Common myeloid progenitor, CD34-positive (primary cell): ENCODE measurements at regions not wholly inside any gene's neighbourhood (a gene's known extent, or its start where the extent isn't known, plus 50 kb on each side); places are given as distances from the start of the nearest gene placed in this dataset.

ENCODE experiments used
- CTCF ChIA-PET: fragments of 350-600 bp; sonication (Branson Sonifier 250); formaldehyde crosslinking; loops from one replicate; lab custom pipeline; 2021; ENCODE audit warnings: antibody characterized with exemption; lab: Charles Lee
- POLR2A ChIA-PET: fragments of 350-600 bp; sonication (Branson Sonifier 250); formaldehyde crosslinking; loops from one replicate; lab custom pipeline; 2021; ENCODE audit warnings: antibody characterized with exemption; lab: Charles Lee
- DNase-seq, 3 donors: peaks; one replicate each; pipeline versions ENCODE4 v3.0.0 to v3.0.0-alpha.2; 2013
- H3K27ac ChIP-seq, 2 experiments: 1 replicate in 1 of 2; 2 replicates in 1 of 2; pipeline ENCODE4 v1.7.0; 2013; ENCODE audit warnings: inconsistent platforms in 2 of 2, low read length in 2 of 2, mild to moderate bottlenecking in 2 of 2, low read depth in 1 of 2, moderate library complexity in 1 of 2; ENCODE audit not compliant: severe bottlenecking in 2 of 2, insufficient read depth in 1 of 2, poor library complexity in 1 of 2
- H3K27me3 ChIP-seq, 5 experiments: replicated peaks in 2 of 5; 1 replicate in 3 of 5; 2 replicates in 2 of 5; pipeline versions ENCODE4 v1.6.1 to v1.7.0; 2013; ENCODE audit warnings: low read length in 4 of 5, mild to moderate bottlenecking in 2 of 5, moderate library complexity in 2 of 5, inconsistent platforms in 1 of 5; ENCODE audit not compliant: insufficient read depth in 5 of 5, control insufficient read depth in 4 of 5
- H3K36me3 ChIP-seq, 4 experiments: 1 replicate in 2 of 4; 2 replicates in 2 of 4; pipeline versions ENCODE4 v1.6.1 to v1.7.0; 2013; ENCODE audit warnings: low read length in 3 of 4, control low read depth in 1 of 4, mild to moderate bottlenecking in 1 of 4; ENCODE audit not compliant: control insufficient read depth in 4 of 4, insufficient read depth in 4 of 4
- H3K4me1 ChIP-seq, 4 experiments: 1 replicate in 3 of 4; 2 replicates in 1 of 4; pipeline versions ENCODE4 v1.6.1 to v1.7.1; 2013; ENCODE audit warnings: low read length in 3 of 4, mild to moderate bottlenecking in 3 of 4, control low read depth in 1 of 4, inconsistent platforms in 1 of 4, moderate library complexity in 1 of 4; ENCODE audit not compliant: control insufficient read depth in 4 of 4, insufficient read depth in 4 of 4; ENCODE audit errors: control extremely low read depth in 1 of 4
- H3K4me3 ChIP-seq, 7 experiments: 1 replicate in 4 of 7; 2 replicates in 3 of 7; pipeline versions ENCODE4 v1.5.1 to v1.7.0; 2013; ENCODE audit warnings: mild to moderate bottlenecking in 7 of 7, low read length in 6 of 7, moderate library complexity in 6 of 7, inconsistent platforms in 2 of 7, low read depth in 2 of 7, control low read depth in 1 of 7; ENCODE audit not compliant: insufficient read depth in 4 of 7, control insufficient read depth in 1 of 7; ENCODE audit errors: extremely low read depth in 1 of 7
- H3K9me3 ChIP-seq, 5 experiments: 1 replicate in 4 of 5; 2 replicates in 1 of 5; pipeline versions ENCODE4 v1.6.1 to v1.7.1; 2013; ENCODE audit warnings: low read length in 4 of 5, mild to moderate bottlenecking in 2 of 5, inconsistent platforms in 1 of 5, low read depth in 1 of 5, moderate library complexity in 1 of 5; ENCODE audit not compliant: control insufficient read depth in 4 of 5, insufficient read depth in 2 of 5; ENCODE audit errors: control extremely low read depth in 1 of 5
- WGBS: methylation state at CpG from one replicate; pipeline ENCODE4 v1.1.5; 2013; ENCODE audit not compliant: insufficient coverage; 5-methylcytosine and 5-hydroxymethylcytosine counted together

DNA sequence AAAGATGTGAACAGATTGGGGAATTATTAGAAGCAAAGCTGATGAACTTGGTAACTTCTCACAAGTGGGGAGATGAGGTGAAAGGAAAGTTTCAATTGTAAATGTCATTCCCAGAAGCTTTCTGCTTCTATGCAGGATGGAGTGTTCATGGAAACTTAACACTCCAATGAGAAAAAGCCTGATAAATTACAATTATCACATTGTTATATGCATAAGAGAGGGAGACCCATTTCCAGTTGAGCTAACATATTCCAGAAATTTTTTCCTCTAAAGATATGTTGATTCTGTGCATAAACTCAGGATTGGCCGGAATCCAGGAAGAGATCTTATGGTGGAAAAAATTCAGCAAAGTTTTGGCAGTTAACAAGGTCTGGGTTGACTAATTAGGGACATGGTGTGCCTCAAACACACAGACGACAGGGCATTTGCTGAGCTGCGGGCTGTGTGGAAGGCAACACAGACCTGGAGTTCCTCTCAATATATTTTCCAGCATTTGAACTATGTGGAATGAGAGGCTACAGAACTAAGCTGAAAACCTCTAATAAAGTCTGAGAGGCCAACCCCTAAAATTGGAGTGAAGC, 64.9 kb upstream of the FGF14 start:
- WGBS = 85% methylated on average over 3 of the region's 3 CpGs
- CTCF ChIA-PET = no interaction called here

DNA sequence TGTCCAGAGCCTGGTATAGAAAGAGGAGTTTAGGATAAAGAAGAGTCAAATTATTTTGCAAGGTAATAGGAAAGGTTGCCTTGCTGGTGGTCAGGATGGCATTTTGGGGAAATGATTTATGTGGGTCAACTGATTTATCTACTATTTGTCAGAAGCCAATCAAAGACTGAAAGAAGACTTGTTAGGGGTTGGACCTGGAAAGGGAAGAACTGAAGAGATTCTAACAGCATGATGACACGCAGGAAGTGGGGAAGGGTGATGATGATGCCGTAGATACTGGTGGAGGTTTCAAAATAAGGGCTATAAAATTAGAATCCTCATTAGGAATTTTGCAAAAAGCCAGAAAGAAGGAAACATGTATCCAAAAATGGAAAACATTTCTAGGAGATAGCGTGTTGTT, 60.7 kb upstream of the FGF14 start:
- Histone ChIP-seq H3K27me3 (peaks cover 0 to 2% (median 2%) of the 10 kb centered on the region in 5 experiments), H3K4me1 (no peaks in the 10 kb centered on the region), H3K27ac (no peak overlapping the region), H3K36me3 (no peaks in the 10 kb centered on the region), H3K4me3 (no peak overlapping the region), H3K9me3 (no peaks in the 10 kb centered on the region)
- DNase-seq = no peak
- 77% methylated on average over 2 of the region's 3 CpGs for WGBS
- ChIA-PET POLR2A (no interaction called here), CTCF (interaction anchor here (0.6 kb wide), 1 partner anchor 1899 kb away, joined by 7 read pairs; no protein-coding TSS in a partner anchor)

More for the DNA sequence above, 64.9 kb upstream of the FGF14 start:
- Histone ChIP-seq H3K27ac (no peak overlapping the region), H3K4me1 (no peaks in the 10 kb centered on the region), H3K27me3 (peaks cover 0 to 2% (median 0%) of the 10 kb centered on the region in 5 experiments), H3K9me3 (no peaks in the 10 kb centered on the region), H3K36me3 (no peaks in the 10 kb centered on the region), H3K4me3 (no peak overlapping the region)
- POLR2A ChIA-PET = interaction anchor here (0.6 kb wide), 1 partner anchor 741 kb away, joined by 3 read pairs; no protein-coding TSS in a partner anchor
- no peak for DNase-seq

DNA sequence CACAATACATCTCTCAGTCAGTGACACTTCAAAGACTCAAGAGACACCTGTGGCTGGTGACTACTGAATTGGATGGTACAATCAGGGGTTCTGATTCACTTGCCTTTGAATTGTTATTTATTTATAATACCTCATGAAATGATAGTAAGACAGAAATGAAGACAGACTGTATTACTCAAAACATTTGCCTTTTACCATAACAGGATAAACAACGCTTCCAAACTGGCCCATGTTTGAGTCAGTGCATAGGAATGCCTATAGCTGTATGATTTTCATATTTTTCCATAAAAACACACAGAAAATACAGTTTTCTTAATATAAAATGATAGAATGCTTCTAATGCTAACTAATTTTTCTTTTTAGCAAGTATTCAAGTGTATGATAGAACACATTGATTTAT, 59.5 kb upstream of the FGF14 start:
- no CpG with 5 or more reads among the region's 1 CpG for WGBS
- POLR2A ChIA-PET = no interaction called here

DNA sequence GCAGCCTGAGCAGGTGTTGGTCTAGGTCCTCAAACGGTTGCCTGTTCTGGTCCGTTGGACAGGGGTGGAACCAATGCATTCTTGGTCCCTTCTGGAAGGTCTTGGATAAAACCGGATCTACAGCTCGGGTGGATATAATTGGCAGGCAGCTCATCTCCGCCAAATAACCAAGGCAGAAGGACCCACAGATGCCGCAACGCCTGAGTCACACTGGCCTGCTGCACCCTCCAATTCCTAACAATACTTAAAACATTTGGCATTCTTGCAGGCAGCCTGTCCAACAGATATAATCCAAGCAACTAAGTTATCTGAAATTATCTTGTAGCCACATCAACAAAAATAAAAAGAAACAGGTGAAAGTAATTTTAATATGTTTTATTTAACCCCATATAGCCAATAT, 59.0 kb upstream of the FGF14 start:
- no peaks in the 10 kb centered on the region for H3K9me3 ChIP-seq
- H3K4me3 ChIP-seq = no peak overlapping the region
- peaks cover 0 to 2% (median 2%) of the 10 kb centered on the region in 5 experiments for H3K27me3 ChIP-seq
- no peak overlapping the region for H3K27ac ChIP-seq
- no peaks in the 10 kb centered on the region for H3K36me3 ChIP-seq
- H3K4me1 ChIP-seq = no peaks in the 10 kb centered on the region
- WGBS = 92% methylated on average over 6 of the region's 7 CpGs
- ChIA-PET POLR2A (no interaction called here), CTCF (no interaction called here)
- no peak for DNase-seq

More for the DNA sequence above, 59.5 kb upstream of the FGF14 start:
- H3K4me3 ChIP-seq = no peak overlapping the region
- CTCF ChIA-PET = no interaction called here
- no peaks in the 10 kb centered on the region for H3K4me1 ChIP-seq
- DNase-seq = no peak
- no peak overlapping the region for H3K27ac ChIP-seq
- H3K9me3 ChIP-seq = no peaks in the 10 kb centered on the region
- peaks cover 0 to 2% (median 2%) of the 10 kb centered on the region in 5 experiments for H3K27me3 ChIP-seq
- H3K36me3 ChIP-seq = no peaks in the 10 kb centered on the region

DNA sequence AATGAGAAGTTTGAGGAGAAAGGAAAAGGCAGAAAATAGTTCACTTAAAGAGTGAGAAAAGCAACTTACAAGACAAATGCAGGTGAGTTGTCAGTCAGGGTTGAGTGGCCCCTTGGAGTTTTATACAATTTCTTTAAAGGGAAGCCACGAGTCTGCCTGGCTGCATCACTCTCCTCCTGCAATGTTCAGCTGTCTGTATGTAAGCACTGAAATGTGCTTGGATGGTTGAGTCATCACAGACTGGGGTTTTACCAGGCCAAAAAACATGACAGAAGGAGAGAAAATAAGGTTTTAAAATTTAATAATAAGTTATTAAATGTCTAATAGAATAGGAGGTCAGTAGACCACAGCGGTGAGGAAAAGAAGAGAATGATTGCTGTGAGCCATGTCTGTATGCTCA, 51.0 kb upstream of the FGF14 start:
- Histone ChIP-seq H3K9me3 (no peaks in the 10 kb centered on the region), H3K36me3 (no peaks in the 10 kb centered on the region), H3K4me1 (no peaks in the 10 kb centered on the region), H3K27me3 (peaks cover 0 to 4% (median 0%) of the 10 kb centered on the region in 5 experiments), H3K27ac (no peak overlapping the region), H3K4me3 (no peak overlapping the region)
- CTCF ChIA-PET = interaction anchor here (0.6 kb wide), 1 partner anchor 39 kb away, joined by 3 read pairs; no protein-coding TSS in a partner anchor
- POLR2A ChIA-PET = no interaction called here
- no peak for DNase-seq
- 80% methylated on average over 1 of the region's 2 CpGs for WGBS
